GM12878 (cell line): ENCODE measurements at regions not wholly inside any gene's neighbourhood (a gene's known extent, or its start where the extent isn't known, plus 50 kb on each side); places are given as distances from the start of the nearest gene placed in this dataset.

Experiments used
- BMI1 ChIP-seq: fragments of 450-650 bp; IDR thresholded peaks from 2 replicates; pipeline ENCODE4 v1.6.1; 2016; ENCODE audit warnings: mild to moderate bottlenecking, moderate library complexity, borderline replicate concordance
- CHD2 ChIP-seq: IDR thresholded peaks from 2 replicates; pipeline ENCODE4 v1.6.1; 2011; ENCODE audit warnings: low read depth, low read length, improper control_type of control experiment, borderline replicate concordance
- DPF2 ChIP-seq: fragments of 450-650 bp; IDR thresholded peaks from 2 replicates; pipeline ENCODE4 v1.6.1; 2017; ENCODE audit warnings: mild to moderate bottlenecking
- EP300 ChIP-seq, 2 experiments: fragments of 150-350 bp in 1 of 2; IDR thresholded peaks; 2 replicates each; pipeline ENCODE4 v1.6.1; 2011 to 2012; ENCODE audit warnings: low read depth in 2 of 2, low read length in 2 of 2, borderline replicate concordance in 1 of 2, improper control_type of control experiment in 1 of 2, inconsistent platforms in 1 of 2; ENCODE audit not compliant: control insufficient read depth in 1 of 2
- POLR2AphosphoS5 ChIP-seq: IDR thresholded peaks from 2 replicates; pipeline ENCODE4 v1.6.1; 2011; ENCODE audit warnings: mild to moderate bottlenecking, low read length, inconsistent platforms
- SIN3A ChIP-seq: IDR thresholded peaks from 2 replicates; pipeline ENCODE4 v1.6.1; 2012; ENCODE audit warnings: low read depth, low read length, improper control_type of control experiment
- SMAD1 ChIP-seq: fragments of 450-650 bp; IDR thresholded peaks from 2 replicates; pipeline ENCODE4 v1.6.1; 2018; ENCODE audit warnings: mild to moderate bottlenecking, low read depth; ENCODE audit not compliant: partially characterized antibody
- SP1 ChIP-seq: IDR thresholded peaks from one replicate; pipeline ENCODE4 v1.6.1; 2011; ENCODE audit warnings: low read depth, low read length
- SPI1 ChIP-seq: IDR thresholded peaks from 2 replicates; pipeline ENCODE4 v1.6.1; 2011; ENCODE audit warnings: low read depth, mild to moderate bottlenecking, low read length, moderate library complexity, borderline replicate concordance; ENCODE audit not compliant: insufficient read depth
- TAF1 ChIP-seq: IDR thresholded peaks from 2 replicates; pipeline ENCODE4 v1.6.1; 2011; ENCODE audit warnings: mild to moderate bottlenecking, low read depth, low read length, borderline replicate concordance
- TBL1XR1 ChIP-seq: IDR thresholded peaks from 2 replicates; pipeline ENCODE4 v1.6.1; 2012; ENCODE audit warnings: low read depth, low read length, improper control_type of control experiment
- TF ChIP-seq, protein P1 (sequence below), 3 experiments: IDR thresholded peaks in 2 of 3; conservative IDR thresholded peaks in 1 of 3; 2 replicates each; pipeline ENCODE4 v1.5.1; 2011; ENCODE audit warnings: low read depth in 3 of 3, low read length in 3 of 3, mild to moderate bottlenecking in 3 of 3, control low read depth in 2 of 3, moderate library complexity in 2 of 3, inconsistent platforms in 1 of 3, mixed read lengths in 1 of 3; ENCODE audit not compliant: control insufficient read depth in 2 of 3, insufficient read depth in 1 of 3; ENCODE audit errors: extremely low read depth in 1 of 3
- TF ChIP-seq, protein P2 (sequence below): IDR thresholded peaks from 2 replicates; pipeline ENCODE4 v1.6.1; 2012; ENCODE audit warnings: low read depth, low read length, improper control_type of control experiment

DNA sequence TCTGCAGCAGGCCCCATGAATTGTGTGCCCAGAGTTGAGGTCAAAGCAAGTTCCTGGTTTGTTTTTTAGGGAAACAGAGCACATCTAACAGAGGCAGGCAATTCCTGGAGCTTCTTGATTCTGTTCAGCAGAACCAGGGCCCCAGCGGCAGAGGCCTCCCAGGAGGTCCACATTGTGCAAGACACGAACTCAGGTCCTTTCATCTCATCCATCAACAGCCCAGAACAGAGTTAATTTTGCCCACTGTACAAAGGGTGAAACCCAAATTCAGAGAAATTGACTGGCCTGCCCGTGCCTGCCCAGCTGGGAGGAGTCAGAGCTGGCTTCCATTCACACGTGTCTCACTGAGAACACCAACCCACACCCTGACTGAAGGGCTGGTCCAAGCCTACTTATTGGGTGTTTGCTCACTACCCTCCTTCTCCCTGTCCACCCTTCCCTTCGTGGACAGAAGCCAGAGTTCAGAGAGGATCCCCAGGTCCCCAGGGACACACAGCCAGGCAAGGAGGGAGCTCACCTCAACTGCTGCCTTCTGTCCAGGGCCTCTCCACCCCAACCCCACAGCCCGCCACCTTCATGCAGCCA, 607.1 kb downstream of the TBC1D22A start:
- TF ChIP-seq SPI1 (no peak), TAF1 (no peak), POLR2AphosphoS5 (no peak), EP300 (IDR thresholded peaks at IDR 0.05; ENCODE audit: borderline replicate concordance in 1 of 2, control insufficient read depth in 1 of 2, low read depth in 2 of 2, low read length in 2 of 2) (no peak), CHD2 (no peak), SP1 (no peak), DPF2 (no peak), TBL1XR1 (no peak), BMI1 (no peak), SMAD1 (no peak), SIN3A (no peak)
- TF ChIP-seq, protein P1, sequence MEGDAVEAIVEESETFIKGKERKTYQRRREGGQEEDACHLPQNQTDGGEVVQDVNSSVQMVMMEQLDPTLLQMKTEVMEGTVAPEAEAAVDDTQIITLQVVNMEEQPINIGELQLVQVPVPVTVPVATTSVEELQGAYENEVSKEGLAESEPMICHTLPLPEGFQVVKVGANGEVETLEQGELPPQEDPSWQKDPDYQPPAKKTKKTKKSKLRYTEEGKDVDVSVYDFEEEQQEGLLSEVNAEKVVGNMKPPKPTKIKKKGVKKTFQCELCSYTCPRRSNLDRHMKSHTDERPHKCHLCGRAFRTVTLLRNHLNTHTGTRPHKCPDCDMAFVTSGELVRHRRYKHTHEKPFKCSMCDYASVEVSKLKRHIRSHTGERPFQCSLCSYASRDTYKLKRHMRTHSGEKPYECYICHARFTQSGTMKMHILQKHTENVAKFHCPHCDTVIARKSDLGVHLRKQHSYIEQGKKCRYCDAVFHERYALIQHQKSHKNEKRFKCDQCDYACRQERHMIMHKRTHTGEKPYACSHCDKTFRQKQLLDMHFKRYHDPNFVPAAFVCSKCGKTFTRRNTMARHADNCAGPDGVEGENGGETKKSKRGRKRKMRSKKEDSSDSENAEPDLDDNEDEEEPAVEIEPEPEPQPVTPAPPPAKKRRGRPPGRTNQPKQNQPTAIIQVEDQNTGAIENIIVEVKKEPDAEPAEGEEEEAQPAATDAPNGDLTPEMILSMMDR (IDR thresholded peaks at IDR 0.05 in 2 of 3, conservative IDR thresholded peaks at IDR 0.05 in 1 of 3; ENCODE audit: control insufficient read depth in 2 of 3, extremely low read depth in 1 of 3, insufficient read depth in 1 of 3, low read depth in 3 of 3, low read length in 3 of 3), result no peak
- TF ChIP-seq, protein P2, sequence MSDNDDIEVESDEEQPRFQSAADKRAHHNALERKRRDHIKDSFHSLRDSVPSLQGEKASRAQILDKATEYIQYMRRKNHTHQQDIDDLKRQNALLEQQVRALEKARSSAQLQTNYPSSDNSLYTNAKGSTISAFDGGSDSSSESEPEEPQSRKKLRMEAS, result no peak
